ENCODE measurements at regions not wholly inside any gene's neighbourhood (a gene's known extent, or its start where the extent isn't known, plus 50 kb on each side); places are given as distances from the start of the nearest gene placed in this dataset.
A peak's percentile ranks its signal among the peaks of the same experiment; 100 is the strongest.

DNA sequence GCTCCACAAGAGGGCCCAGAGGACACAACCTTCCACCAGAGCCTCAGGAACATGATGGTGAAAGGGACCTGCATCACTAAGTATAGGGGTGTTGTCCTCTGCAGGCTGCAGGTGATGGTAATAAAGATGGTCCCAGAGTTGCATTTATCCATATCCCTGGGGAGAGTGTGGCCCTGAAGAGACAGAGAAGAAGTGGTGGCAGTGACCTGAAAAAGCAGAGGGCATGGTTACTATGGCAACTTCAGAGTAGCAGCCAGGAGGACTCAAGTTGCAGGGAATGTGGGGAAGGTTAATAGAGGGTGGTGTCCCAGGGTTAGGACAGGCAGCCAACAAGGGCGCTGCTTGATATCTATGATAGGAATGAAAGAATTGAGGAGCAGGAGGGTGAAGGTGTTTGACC, 57.1 kb downstream of the HLA-A start:
- DNase-seq (ENCODE audit: low spot score), result no peak

GRCh38 chr6:30000156-30000791, 57.9 kb downstream of the HLA-A start:
- no peak for DNase-seq (ENCODE audit: low spot score)
- no peak for TF ChIP-seq CTCF (IDR thresholded peaks at IDR 0.05; ENCODE audit: extremely low read depth, missing control alignments)

More for the DNA sequence above, 57.1 kb downstream of the HLA-A start:
- TF ChIP-seq CTCF (IDR thresholded peaks at IDR 0.05; ENCODE audit: extremely low read depth, missing control alignments), result no peak

- DNase-seq (ENCODE audit: low spot score), result no peak
- TF ChIP-seq CTCF (IDR thresholded peaks at IDR 0.05; ENCODE audit: extremely low read depth, missing control alignments), result no peak
Observed at GRCh38 chr6:30002871-30003270, 58.2 kb upstream of the POLR1H start.

DNA sequence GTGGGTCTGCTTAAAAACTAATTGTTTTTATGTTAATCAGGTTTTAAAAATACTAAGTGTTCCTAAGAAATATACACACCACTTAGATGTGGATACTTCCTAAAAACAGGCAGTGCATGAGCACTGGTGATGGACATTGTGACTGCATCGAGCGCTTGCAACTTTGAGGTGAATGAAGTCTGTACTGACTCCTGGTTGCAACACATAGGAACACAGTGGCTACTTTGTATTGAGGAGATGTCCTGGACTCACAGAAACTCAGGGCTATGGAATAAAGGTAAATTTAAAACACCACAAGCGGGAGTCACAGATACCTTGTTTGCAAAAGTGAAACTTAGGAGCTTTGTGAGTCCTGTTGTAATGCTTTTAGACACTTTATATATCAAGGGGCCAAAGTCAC, 55.6 kb upstream of the POLR1H start:
- TF ChIP-seq CTCF (IDR thresholded peaks at IDR 0.05; ENCODE audit: extremely low read depth, missing control alignments), result no peak
- DNase-seq (ENCODE audit: low spot score), result no peak

DNA sequence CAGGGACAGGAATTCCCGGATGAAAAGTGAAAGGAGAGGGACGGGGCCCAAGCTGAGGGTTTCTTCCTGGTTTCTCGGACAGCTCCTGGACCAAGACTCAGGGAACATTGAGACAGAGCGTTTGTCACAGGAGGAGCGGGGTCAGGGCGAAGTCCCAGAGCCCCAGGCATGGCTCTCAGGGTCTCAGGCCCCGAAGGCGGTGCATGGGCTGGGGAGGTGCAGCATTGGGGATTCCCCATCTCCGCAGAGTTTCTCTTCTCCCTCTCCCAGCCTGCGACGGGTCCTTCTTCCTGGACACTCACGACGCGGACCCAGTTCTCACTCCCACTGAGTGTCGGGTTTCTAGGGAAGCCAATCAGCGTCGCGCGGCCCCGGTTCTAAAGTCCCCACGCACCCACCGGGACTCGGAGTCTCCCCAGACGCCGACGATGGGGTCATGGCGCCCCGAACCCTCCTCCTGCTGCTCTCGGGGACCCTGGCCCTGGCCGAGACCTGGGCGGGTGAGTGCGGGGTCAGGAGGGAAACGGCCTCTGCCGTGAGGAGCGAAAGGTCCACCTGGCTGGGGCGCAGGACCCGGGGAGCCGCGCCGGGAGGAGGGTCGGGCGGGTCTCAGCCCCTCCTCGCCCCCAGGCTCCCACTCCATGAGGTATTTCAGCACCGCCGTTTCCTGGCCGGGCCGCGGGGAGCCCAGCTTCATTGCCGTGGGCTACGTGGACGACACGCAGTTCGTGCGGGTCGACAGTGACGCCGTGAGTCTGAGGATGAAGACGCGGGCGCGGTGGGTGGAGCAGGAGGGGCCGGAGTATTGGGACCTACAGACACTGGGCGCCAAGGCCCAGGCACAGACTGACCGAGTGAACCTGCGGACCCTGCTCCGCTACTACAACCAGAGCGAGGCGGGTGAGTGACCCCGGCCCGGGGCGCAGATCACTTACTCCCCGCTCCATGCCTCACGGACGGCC, 54.6 kb upstream of the POLR1H start:
- peak; percentile 39 for DNase-seq (ENCODE audit: low spot score)
- no peak for TF ChIP-seq CTCF (IDR thresholded peaks at IDR 0.05; ENCODE audit: extremely low read depth, missing control alignments)

- no peak for TF ChIP-seq CTCF (IDR thresholded peaks at IDR 0.05; ENCODE audit: extremely low read depth, missing control alignments)
Observed at GRCh38 chr6:30007132-30007764, 53.8 kb upstream of the POLR1H start.

DNA sequence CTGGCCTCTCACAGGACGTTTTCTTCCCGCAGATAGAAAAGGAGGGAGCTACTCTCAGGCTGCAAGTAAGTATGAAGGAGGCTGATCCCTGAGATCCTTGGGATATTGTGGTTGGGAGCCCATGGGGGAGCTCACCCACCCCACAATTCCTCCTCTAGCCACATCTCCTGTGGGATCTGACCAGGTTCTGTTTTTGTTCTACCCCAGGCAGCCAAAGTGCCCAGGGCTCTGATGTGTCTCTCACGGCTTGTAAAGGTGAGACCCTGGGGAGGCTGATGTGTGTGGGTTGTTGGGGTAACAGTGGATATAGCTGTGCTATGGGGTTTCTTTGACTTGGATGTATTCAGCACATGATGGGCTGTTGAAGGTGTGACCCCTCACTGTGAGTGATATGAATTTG, 52.0 kb upstream of the POLR1H start:
- DNase-seq (ENCODE audit: low spot score), result no peak
- no peak for TF ChIP-seq CTCF (IDR thresholded peaks at IDR 0.05; ENCODE audit: extremely low read depth, missing control alignments)

More at GRCh38 chr6:30007132-30007764, 53.8 kb upstream of the POLR1H start:
- DNase-seq (ENCODE audit: low spot score), result no peak

Data from GM20000 (cell line).